ENCODE measurements at regions not wholly inside any gene's neighbourhood (a gene's known extent, or its start where the extent isn't known, plus 50 kb on each side); places are given as distances from the start of the nearest gene placed in this dataset.
"Not testable (repeated sequence)": the region's sequence is repeated elsewhere in the genome, so short reads cannot be mapped to it uniquely, and the experiment has no call there.

DNA sequence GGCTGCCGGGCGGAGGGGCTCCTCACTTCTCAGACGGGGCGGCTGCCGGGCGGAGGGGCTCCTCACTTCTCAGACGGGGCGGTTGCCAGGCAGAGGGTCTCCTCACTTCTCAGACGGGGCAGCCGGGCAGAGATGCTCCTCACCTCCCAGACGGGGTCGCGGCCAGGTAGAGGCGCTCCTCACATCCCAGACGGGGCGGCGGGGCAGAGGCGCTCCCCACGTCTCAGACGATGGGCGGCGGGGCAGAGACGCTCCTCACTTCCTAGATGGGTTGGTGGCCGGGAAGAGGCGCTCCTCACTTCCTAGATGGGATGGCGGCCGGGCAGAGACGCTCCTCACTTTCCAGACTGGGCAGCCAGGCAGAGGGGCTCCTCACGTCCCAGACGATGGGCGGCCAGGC, 91.7 kb upstream of the ANK2 start:
- POLR2A ChIA-PET; DNase-seq; H3K9me3 Mint-ChIP-seq (ENCODE audit: insufficient read depth); H3K4me1 Mint-ChIP-seq (ENCODE audit: low read depth); H3K36me3 Mint-ChIP-seq (ENCODE audit: low read depth); H3K4me3 Mint-ChIP-seq; ATAC-seq; H3K27ac Mint-ChIP-seq; CTCF ChIA-PET; H3K27me3 Mint-ChIP-seq (ENCODE audit: low read depth): not testable (repeated sequence)

GRCh38 chr4:112966701-112967488, 82.6 kb upstream of the ANK2 start:
- ChIA-PET CTCF (no interaction called here), POLR2A (no interaction called here)
- H3K36me3 Mint-ChIP-seq (ENCODE audit: low read depth): no peaks in the 10 kb centered on the region

GRCh38 chr4:112968451-112969159, 80.8 kb upstream of the ANK2 start:
- ATAC-seq: no peak
- POLR2A ChIA-PET: no interaction called here
- no peak for DNase-seq
- H3K36me3 Mint-ChIP-seq (ENCODE audit: low read depth): no peaks in the 10 kb centered on the region
- H3K27me3 Mint-ChIP-seq (ENCODE audit: low read depth): no peaks in the 10 kb centered on the region
- no peak overlapping the region for H3K27ac Mint-ChIP-seq
- H3K4me1 Mint-ChIP-seq (ENCODE audit: low read depth): no peaks in the 10 kb centered on the region
- peaks cover 4% of the 10 kb centered on the region for H3K9me3 Mint-ChIP-seq (ENCODE audit: insufficient read depth)
- CTCF ChIA-PET: no interaction called here
- no peak overlapping the region for H3K4me3 Mint-ChIP-seq

More at GRCh38 chr4:112966701-112967488, 82.6 kb upstream of the ANK2 start:
- H3K9me3 Mint-ChIP-seq (ENCODE audit: insufficient read depth): peaks cover 4% of the 10 kb centered on the region
- DNase-seq: no peak
- H3K27me3 Mint-ChIP-seq (ENCODE audit: low read depth): no peaks in the 10 kb centered on the region
- ATAC-seq: no peak
- H3K4me1 Mint-ChIP-seq (ENCODE audit: low read depth): no peaks in the 10 kb centered on the region
- H3K4me3 Mint-ChIP-seq: no peak overlapping the region
- no peak overlapping the region for H3K27ac Mint-ChIP-seq

DNA sequence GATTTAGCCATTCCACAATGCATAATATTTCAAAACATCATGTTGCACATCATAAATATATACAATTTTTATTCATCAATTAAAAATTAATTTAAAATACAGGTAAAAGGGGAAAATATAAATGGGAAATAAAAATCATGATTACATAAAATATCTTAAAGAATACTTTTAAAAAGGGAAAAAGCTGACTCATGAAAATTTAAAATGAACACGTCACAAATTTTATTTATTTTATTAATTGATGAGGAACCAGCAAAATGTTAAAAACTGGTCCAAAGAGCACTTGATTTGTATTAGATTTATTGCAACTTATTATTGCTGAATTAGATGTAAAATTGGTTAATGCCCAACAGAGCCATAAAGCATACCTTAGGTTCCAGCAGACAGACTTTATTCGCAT, 78.5 kb upstream of the ANK2 start:
- Mint-ChIP-seq H3K36me3 (ENCODE audit: low read depth) (no peaks in the 10 kb centered on the region), H3K27me3 (ENCODE audit: low read depth) (no peaks in the 10 kb centered on the region), H3K9me3 (ENCODE audit: insufficient read depth) (no peaks in the 10 kb centered on the region), H3K4me3 (no peak overlapping the region), H3K27ac (no peak overlapping the region), H3K4me1 (ENCODE audit: low read depth) (no peaks in the 10 kb centered on the region)
- ATAC-seq (no peak), DNase-seq (no peak)
- ChIA-PET POLR2A (no interaction called here), CTCF (no interaction called here)

GRCh38 chr4:112973750-112974251, 75.7 kb upstream of the ANK2 start:
- no peak for DNase-seq
- Mint-ChIP-seq H3K4me1 (ENCODE audit: low read depth) (no peaks in the 10 kb centered on the region), H3K27ac (no peak overlapping the region), H3K27me3 (ENCODE audit: low read depth) (no peaks in the 10 kb centered on the region), H3K9me3 (ENCODE audit: insufficient read depth) (no peaks in the 10 kb centered on the region), H3K36me3 (ENCODE audit: low read depth) (no peaks in the 10 kb centered on the region), H3K4me3 (no peak overlapping the region)
- ChIA-PET POLR2A (no interaction called here), CTCF (interaction anchor here (1.2 kb wide), 1 partner anchor 35 kb away, joined by 4 read pairs; no protein-coding TSS in a partner anchor)
- ATAC-seq: no peak

GRCh38 chr4:112975567-112976355, 73.7 kb upstream of the ANK2 start:
- no peaks in the 10 kb centered on the region for H3K9me3 Mint-ChIP-seq (ENCODE audit: insufficient read depth)
- H3K4me3 Mint-ChIP-seq: no peak overlapping the region
- H3K27me3 Mint-ChIP-seq (ENCODE audit: low read depth): no peaks in the 10 kb centered on the region
- CTCF ChIA-PET: no interaction called here
- POLR2A ChIA-PET: no interaction called here
- no peaks in the 10 kb centered on the region for H3K4me1 Mint-ChIP-seq (ENCODE audit: low read depth)
- no peak overlapping the region for H3K27ac Mint-ChIP-seq
- DNase-seq (no peak), ATAC-seq (no peak)
- H3K36me3 Mint-ChIP-seq (ENCODE audit: low read depth): no peaks in the 10 kb centered on the region

- H3K27ac Mint-ChIP-seq: no peak overlapping the region
- DNase-seq (no peak), ATAC-seq (no peak)
- no peaks in the 10 kb centered on the region for H3K36me3 Mint-ChIP-seq (ENCODE audit: low read depth)
- H3K27me3 Mint-ChIP-seq (ENCODE audit: low read depth): no peaks in the 10 kb centered on the region
- no peaks in the 10 kb centered on the region for H3K4me1 Mint-ChIP-seq (ENCODE audit: low read depth)
- POLR2A ChIA-PET: interaction anchor here (0.6 kb wide), 1 partner anchor 91 kb away, joined by 3 read pairs; no protein-coding TSS in a partner anchor
- CTCF ChIA-PET: no interaction called here
- H3K4me3 Mint-ChIP-seq: no peak overlapping the region
- no peaks in the 10 kb centered on the region for H3K9me3 Mint-ChIP-seq (ENCODE audit: insufficient read depth)
These were observed 70.6 kb upstream of the ANK2 start for GRCh38 chr4:112978691-112979472.

DNA sequence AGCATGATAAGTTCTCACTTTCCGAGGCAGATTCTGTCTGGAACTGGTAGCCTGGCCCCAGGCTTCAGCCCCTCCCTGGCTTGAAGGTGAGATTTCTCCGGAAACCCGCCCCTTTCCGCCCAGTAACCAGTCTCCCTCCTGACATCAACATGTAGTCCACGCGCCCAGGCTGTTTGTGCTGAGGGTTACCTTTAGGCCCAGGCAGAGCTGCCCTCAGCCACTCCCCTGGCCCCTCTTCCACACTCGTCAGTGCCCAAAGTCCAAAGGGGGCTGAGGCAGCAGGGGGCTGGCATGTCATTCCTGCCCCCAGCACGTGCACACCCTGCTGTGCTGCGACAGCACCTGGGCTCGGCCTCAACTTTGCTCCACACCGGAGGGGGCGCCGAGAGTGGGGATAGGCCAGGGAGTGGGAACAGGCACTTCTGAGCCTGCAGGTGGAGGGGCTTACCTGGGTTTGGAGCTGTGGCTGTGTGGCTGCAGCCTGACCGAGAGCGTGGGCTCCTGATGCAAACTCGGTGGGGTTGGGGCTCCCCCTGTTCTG, 69.5 kb upstream of the ANK2 start:
- no peaks in the 10 kb centered on the region for H3K4me1 Mint-ChIP-seq (ENCODE audit: low read depth)
- H3K27me3 Mint-ChIP-seq (ENCODE audit: low read depth): no peaks in the 10 kb centered on the region
- no peak overlapping the region for H3K27ac Mint-ChIP-seq
- ChIA-PET POLR2A (no interaction called here), CTCF (no interaction called here)
- H3K9me3 Mint-ChIP-seq (ENCODE audit: insufficient read depth): no peaks in the 10 kb centered on the region
- H3K4me3 Mint-ChIP-seq: no peak overlapping the region
- no peaks in the 10 kb centered on the region for H3K36me3 Mint-ChIP-seq (ENCODE audit: low read depth)
- DNase-seq (no peak), ATAC-seq (no peak)

DNA sequence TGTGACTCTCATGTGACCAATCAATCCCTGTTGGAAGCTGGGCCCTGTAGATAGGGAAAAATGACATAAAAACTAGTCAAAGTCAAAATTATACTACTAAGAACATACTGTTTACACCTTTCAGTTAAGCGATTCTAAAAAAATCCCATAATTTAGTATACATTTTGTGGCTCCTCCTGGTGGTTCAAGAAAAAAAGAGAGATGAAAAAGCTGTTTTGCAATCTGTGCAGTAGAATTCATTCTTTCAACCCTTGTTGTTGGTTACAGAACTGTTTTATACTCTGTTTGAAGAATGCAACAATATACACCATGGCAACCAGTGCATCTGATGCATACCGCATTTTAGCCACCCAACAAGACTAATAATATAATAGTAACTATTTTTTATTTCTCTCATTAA, 66.8 kb upstream of the ANK2 start:
- CTCF ChIA-PET: no interaction called here
- DNase-seq (no peak), ATAC-seq (no peak)

GRCh38 chr4:112994732-112995464, 54.6 kb upstream of the ANK2 start:
- Mint-ChIP-seq H3K36me3 (ENCODE audit: low read depth) (no peaks in the 10 kb centered on the region), H3K27me3 (ENCODE audit: low read depth) (no peaks in the 10 kb centered on the region), H3K4me1 (ENCODE audit: low read depth) (no peaks in the 10 kb centered on the region), H3K27ac (no peak overlapping the region), H3K9me3 (ENCODE audit: insufficient read depth) (no peaks in the 10 kb centered on the region), H3K4me3 (no peak overlapping the region)
- DNase-seq (no peak), ATAC-seq (no peak)
- ChIA-PET CTCF (no interaction called here), POLR2A (no interaction called here)

More for the DNA sequence above, 66.8 kb upstream of the ANK2 start:
- Mint-ChIP-seq H3K36me3 (ENCODE audit: low read depth) (no peaks in the 10 kb centered on the region), H3K4me1 (ENCODE audit: low read depth) (no peaks in the 10 kb centered on the region), H3K27ac (no peak overlapping the region), H3K4me3 (no peak overlapping the region), H3K9me3 (ENCODE audit: insufficient read depth) (no peaks in the 10 kb centered on the region), H3K27me3 (ENCODE audit: low read depth) (no peaks in the 10 kb centered on the region)
- POLR2A ChIA-PET: no interaction called here
